HG02885 (cell line): ENCODE measurements at regions not wholly inside any gene's neighbourhood (a gene's known extent, or its start where the extent isn't known, plus 50 kb on each side); places are given as distances from the start of the nearest gene placed in this dataset.
"Not testable (repeated sequence)": the region's sequence is repeated elsewhere in the genome, so short reads cannot be mapped to it uniquely, and the experiment has no call there.

Experiments
- ATAC-seq: cut with Tn5 transposase; IDR thresholded peaks from one replicate; pipeline ENCODE4 v1.9.1; 2021; ENCODE audit warnings: mild to moderate bottlenecking; ENCODE audit not compliant: unreplicated experiment, poor library complexity

- no peak for ATAC-seq
Observed at GRCh38 chr4:27117453-27117852, 256.8 kb downstream of the STIM2 start.

GRCh38 chr4:27119239-27119638 is 258.6 kb downstream of the STIM2 start:
- no peak for ATAC-seq

- ATAC-seq: no peak
Observed at GRCh38 chr4:27121830-27122229, 261.2 kb downstream of the STIM2 start.

GRCh38 chr4:27123123-27123768 is 262.6 kb downstream of the STIM2 start:
- no peak for ATAC-seq

GRCh38 chr4:27123769-27124124 is 263.1 kb downstream of the STIM2 start:
- no peak for ATAC-seq

GRCh38 chr4:27126895-27127294 is 266.3 kb downstream of the STIM2 start:
- not testable (repeated sequence) for ATAC-seq

GRCh38 chr4:27128443-27128842 is 267.8 kb downstream of the STIM2 start:
- ATAC-seq: no peak

GRCh38 chr4:27129871-27130366 is 269.3 kb downstream of the STIM2 start:
- ATAC-seq: no peak

- ATAC-seq: no peak
Observed at GRCh38 chr4:27132497-27132896, 271.9 kb downstream of the STIM2 start.

- no peak for ATAC-seq
Observed at GRCh38 chr4:27140486-27140885, 279.8 kb downstream of the STIM2 start.

- ATAC-seq: no peak
Observed at GRCh38 chr4:27141530-27141929, 280.9 kb downstream of the STIM2 start.

GRCh38 chr4:27142841-27143240 is 282.2 kb downstream of the STIM2 start:
- no peak for ATAC-seq

- no peak for ATAC-seq
Observed at GRCh38 chr4:27145597-27145996, 285.0 kb downstream of the STIM2 start.

- no peak for ATAC-seq
Observed at GRCh38 chr4:27148211-27148895, 287.7 kb downstream of the STIM2 start.

- ATAC-seq: no peak
Observed at GRCh38 chr4:27149541-27150212, 289.0 kb downstream of the STIM2 start.

GRCh38 chr4:27152703-27153102 is 292.1 kb downstream of the STIM2 start:
- ATAC-seq: no peak

- no peak for ATAC-seq
Observed at GRCh38 chr4:27154706-27155105, 294.1 kb downstream of the STIM2 start.

- ATAC-seq: no peak
Observed at GRCh38 chr4:27161191-27161590, 300.6 kb downstream of the STIM2 start.

- no peak for ATAC-seq
Observed at GRCh38 chr4:27168783-27169182, 308.1 kb downstream of the STIM2 start.

GRCh38 chr4:27173280-27173679 is 312.6 kb downstream of the STIM2 start:
- no peak for ATAC-seq

GRCh38 chr4:27176400-27176799 is 315.8 kb downstream of the STIM2 start:
- no peak for ATAC-seq
